ENCODE measurements at regions not wholly inside any gene's neighbourhood (a gene's known extent, or its start where the extent isn't known, plus 50 kb on each side); places are given as distances from the start of the nearest gene placed in this dataset.

GRCh38 chr2:156242874-156243273, 89.6 kb downstream of the NR4A2 start:
- TF ChIP-seq CTCF (conservative IDR thresholded peaks at IDR 0.05), result no peak
- no peak for TF ChIP-seq ZFX (IDR thresholded peaks at IDR 0.05)

All from C4-2B (cell line).